Brain microvascular endothelial cell (primary cell): ENCODE measurements at regions not wholly inside any gene's neighbourhood (a gene's known extent, or its start where the extent isn't known, plus 50 kb on each side); places are given as distances from the start of the nearest gene placed in this dataset.

ENCODE experiments used
- DNase-seq: peaks from one replicate; pipeline ENCODE4 v3.0.0-alpha.2; 2020
- H3K27ac ChIP-seq: fragments of 250-450 bp; sonication (Bioruptor Pico); 2 replicates; pipeline ENCODE4 v1.5.1; 2020; ENCODE audit warnings: mild to moderate bottlenecking, moderate library complexity
- H3K27me3 ChIP-seq: fragments of 250-450 bp; sonication (Bioruptor Pico); replicated peaks from 2 replicates; pipeline ENCODE4 v1.5.1; 2020; ENCODE audit warnings: mild to moderate bottlenecking
- H3K36me3 ChIP-seq: fragments of 250-450 bp; sonication (Bioruptor Pico); replicated peaks from 2 replicates; pipeline ENCODE4 v1.5.1; 2020; ENCODE audit warnings: mild to moderate bottlenecking
- H3K4me3 ChIP-seq: 2 replicates; pipeline ENCODE4 v1.5.1; 2011; ENCODE audit warnings: low read depth, mild to moderate bottlenecking, control low read depth, low read length, moderate library complexity
- in situ Hi-C: cut with HindIII; loops from 2 replicates; pipeline ENCODE4 v1.10.0; 2017; ENCODE audit warnings: low sequenced_read_pairs, low pct_ligation_motif_present
- TF ChIP-seq, protein P1 (sequence below): IDR thresholded peaks from 2 replicates; pipeline ENCODE4 v1.5.1; 2011; ENCODE audit warnings: low read depth, mild to moderate bottlenecking, moderate library complexity, low read length, control low read depth, inconsistent platforms; ENCODE audit errors: missing control alignments

DNA sequence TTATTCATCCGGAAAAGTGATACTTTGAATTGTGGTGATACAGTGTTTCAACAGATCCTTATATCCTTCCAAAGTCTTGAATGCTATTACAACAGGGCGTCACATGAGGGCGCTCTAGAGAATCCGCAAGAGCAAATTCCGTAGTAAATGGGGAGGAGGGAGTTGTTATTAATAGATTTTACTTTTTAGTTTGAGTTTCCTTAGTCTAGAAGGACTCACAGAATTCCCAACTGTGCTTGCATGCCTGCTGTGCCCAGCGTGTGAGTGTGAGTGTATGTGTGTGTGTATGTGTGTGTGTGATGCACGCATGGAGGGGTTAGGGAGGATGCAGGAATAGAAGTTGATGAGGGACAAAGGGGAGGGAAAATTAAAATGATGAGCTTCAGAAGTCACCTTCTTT is 375.3 kb downstream of the C12orf75 start:
- Histone ChIP-seq H3K4me3 (no peak overlapping the region), H3K27me3 (no peaks in the 10 kb centered on the region), H3K36me3 (no peaks in the 10 kb centered on the region), H3K27ac (peak overlapping the region; percentile 5)
- TF ChIP-seq, protein P1, sequence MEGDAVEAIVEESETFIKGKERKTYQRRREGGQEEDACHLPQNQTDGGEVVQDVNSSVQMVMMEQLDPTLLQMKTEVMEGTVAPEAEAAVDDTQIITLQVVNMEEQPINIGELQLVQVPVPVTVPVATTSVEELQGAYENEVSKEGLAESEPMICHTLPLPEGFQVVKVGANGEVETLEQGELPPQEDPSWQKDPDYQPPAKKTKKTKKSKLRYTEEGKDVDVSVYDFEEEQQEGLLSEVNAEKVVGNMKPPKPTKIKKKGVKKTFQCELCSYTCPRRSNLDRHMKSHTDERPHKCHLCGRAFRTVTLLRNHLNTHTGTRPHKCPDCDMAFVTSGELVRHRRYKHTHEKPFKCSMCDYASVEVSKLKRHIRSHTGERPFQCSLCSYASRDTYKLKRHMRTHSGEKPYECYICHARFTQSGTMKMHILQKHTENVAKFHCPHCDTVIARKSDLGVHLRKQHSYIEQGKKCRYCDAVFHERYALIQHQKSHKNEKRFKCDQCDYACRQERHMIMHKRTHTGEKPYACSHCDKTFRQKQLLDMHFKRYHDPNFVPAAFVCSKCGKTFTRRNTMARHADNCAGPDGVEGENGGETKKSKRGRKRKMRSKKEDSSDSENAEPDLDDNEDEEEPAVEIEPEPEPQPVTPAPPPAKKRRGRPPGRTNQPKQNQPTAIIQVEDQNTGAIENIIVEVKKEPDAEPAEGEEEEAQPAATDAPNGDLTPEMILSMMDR, result peak; percentile 87
- in situ Hi-C loops, result no loop called here
- peak; percentile 58 for DNase-seq

DNA sequence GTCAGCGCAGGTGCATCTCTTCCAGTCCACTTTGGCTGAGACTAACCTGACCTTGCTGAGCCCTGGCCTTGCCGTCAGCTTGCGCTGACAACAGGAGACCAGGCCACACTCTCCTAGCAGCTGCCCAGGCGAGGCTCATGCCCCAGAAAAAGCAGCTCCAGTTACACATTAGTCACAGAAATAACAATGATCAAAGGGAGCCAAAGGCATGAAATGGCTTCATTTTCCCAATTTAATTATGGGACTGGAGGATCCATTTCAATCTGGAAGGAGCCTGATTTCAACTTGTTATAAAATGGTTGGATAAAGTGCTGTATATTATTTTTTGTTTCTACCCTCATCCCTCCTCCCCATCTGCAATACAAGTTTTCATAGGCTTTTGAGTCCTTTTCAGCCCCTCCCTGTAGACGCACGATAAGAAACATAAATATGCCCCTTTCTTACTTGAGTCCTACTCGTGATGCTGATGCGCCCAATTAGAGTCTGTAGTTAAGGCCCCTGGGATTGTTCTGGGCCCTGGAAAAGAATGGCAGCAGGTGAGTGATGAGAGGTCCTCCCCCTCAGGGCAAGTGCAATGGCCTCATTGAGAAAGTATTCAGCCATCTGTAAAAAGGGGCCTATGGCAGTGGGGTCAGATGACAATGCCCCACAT is 376.0 kb downstream of the C12orf75 start:
- no peaks in the 10 kb centered on the region for H3K27me3 ChIP-seq
- H3K27ac ChIP-seq, result peak overlapping the region; percentile 5
- in situ Hi-C loops, result no loop called here
- no peaks in the 10 kb centered on the region for H3K36me3 ChIP-seq
- TF ChIP-seq, protein P1, result no peak
- DNase-seq, result peak; percentile 71
- H3K4me3 ChIP-seq, result no peak overlapping the region

DNA sequence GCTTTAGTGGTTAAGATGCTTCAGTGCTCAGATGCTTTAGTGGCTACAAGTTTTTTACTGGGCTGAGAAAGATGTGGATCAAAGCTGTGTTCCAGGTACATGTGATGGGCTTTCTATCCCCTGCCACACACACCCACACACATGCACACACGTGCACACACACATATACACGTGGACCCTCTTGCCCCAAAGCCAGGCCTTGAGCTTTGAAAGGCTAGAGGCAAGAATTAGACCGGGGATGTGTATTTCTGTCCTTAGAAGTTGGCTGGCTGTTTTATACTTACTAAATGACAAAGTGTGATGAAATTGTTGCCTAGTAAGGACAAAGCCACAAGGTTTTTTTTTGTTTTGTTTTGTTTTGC is 376.5 kb downstream of the C12orf75 start:
- no peak overlapping the region for H3K27ac ChIP-seq
- no peaks in the 10 kb centered on the region for H3K36me3 ChIP-seq
- TF ChIP-seq, protein P1, result no peak
- H3K4me3 ChIP-seq, result no peak overlapping the region
- in situ Hi-C loops, result no loop called here
- no peaks in the 10 kb centered on the region for H3K27me3 ChIP-seq
- no peak for DNase-seq

DNA sequence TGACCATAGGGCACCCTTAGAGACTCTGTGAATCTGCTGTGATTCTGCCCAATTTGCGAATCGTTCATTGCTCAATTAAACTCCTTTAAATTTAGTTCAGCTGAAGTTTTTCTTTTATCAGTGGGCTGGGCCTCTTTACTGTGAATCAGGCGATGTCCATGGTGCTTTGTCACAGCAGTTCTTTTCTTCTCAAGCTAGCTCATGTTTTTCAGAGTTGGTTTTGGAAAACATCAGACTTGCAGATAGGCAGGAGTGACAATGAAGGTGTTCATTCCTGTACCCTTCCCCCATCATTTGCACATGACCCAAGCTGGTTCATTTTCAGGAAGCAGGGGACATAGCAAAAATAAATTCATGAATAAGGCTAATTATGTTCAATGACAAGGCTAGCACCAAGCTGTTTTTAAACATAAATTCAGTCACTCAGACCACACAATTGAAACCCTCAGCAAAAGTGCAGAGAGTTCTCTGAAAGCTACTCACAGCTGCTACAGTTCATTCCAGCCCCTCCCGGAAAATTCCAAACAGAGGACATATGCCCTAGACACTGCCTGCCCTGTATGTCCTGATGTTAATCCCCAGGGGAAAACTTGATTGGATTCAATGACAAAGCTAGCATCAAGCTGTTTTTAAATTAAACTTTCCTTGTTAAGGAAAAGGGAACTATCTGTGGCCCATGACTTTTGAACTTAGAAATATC is 383.3 kb downstream of the C12orf75 start:
- Histone ChIP-seq H3K27ac (no peak overlapping the region), H3K4me3 (no peak overlapping the region), H3K27me3 (no peaks in the 10 kb centered on the region), H3K36me3 (no peaks in the 10 kb centered on the region)
- DNase-seq, result no peak
- in situ Hi-C loops, result no loop called here
- TF ChIP-seq, protein P1, result no peak

DNA sequence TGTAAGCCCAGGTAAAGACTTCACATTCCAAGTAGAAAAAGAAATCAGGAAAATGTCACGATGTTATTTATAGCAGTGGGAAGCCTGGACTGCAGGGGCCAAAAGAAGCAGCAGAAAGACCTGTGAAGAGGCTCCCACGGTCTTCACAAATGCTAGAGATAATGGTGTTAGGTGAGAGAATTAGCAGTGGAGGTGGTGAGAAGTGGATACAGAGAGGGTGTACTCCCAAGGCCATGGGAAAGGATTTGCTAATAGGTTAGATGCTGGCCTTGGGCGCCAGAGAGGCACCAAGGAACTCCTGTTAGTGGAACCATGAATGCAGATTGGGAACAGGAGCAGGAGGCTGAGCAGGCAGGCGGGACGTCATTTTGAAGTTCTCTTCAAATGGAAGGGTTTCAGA is 386.1 kb downstream of the C12orf75 start:
- no peaks in the 10 kb centered on the region for H3K27me3 ChIP-seq
- DNase-seq, result no peak
- no peak overlapping the region for H3K4me3 ChIP-seq
- in situ Hi-C loops, result no loop called here
- TF ChIP-seq, protein P1, result no peak
- H3K27ac ChIP-seq, result no peak overlapping the region
- H3K36me3 ChIP-seq, result no peaks in the 10 kb centered on the region
